Activated gamma-delta T cell treated with anti-CD3 and anti-CD28 coated beads, Interleukin-2, amount 50 U/mL, for 16 hours (primary cell): ENCODE measurements at regions not wholly inside any gene's neighbourhood (a gene's known extent, or its start where the extent isn't known, plus 50 kb on each side); places are given as distances from the start of the nearest gene placed in this dataset.

Experiments
- DNase-seq: peaks from one replicate; pipeline ENCODE4 v3.0.0-alpha.2; 2020; ENCODE audit warnings: low read depth

DNA sequence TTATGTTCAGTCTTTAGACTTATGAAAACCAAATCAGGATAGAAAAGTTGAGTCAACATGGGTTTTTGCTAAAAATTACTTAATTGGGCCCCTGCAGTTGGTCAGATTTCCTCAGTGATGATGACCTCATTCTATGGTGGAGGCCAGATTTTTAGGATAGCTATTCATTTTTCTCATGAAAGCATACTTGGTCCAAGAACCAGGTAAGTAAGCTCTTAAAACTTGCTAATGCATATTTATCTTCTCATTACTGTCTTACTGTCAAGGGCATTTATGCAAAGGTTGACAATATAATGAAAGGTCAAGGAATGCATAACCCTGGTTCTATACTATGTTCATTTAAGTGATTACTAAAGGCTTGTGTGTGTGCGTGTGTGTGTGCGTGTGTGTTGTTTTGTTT, 650.6 kb downstream of the SATB2 start:
- DNase-seq: no peak

DNA sequence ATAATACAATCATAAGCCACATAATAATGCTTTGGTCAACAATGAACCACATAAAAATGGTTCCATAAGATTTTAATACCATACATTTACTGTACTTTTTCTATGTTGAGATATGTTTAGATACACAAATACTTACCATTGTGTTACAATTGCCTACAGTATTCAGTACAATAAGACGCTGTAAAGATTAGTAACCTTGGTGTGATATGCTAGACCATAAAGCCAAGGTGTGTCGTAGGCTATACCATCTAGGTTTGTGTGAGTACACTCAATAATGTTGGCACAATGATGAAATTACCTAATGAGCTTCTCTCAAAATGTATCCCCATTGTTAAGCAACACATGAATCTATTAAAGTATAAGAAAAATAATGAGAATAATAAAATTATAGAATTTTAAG, 662.3 kb downstream of the SATB2 start:
- DNase-seq: no peak

DNA sequence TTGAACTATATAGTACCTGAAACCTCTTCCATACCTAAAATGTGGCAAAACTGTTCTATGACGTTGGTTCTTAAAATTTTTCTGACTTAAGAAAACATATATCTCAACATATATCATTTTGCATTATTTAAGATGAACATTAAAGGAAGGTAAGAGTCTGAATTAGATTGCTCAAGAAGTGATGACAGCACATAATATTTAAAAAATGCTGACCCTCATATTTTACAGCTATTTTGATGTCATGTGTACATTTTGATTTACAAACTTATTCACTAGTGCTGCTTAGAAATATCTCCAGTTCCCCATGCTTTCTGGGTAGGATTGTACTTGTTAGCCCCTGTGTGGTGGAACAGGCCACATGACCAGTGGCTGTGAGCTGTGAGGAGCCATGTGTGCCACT, 666.1 kb downstream of the SATB2 start:
- no peak for DNase-seq

DNA sequence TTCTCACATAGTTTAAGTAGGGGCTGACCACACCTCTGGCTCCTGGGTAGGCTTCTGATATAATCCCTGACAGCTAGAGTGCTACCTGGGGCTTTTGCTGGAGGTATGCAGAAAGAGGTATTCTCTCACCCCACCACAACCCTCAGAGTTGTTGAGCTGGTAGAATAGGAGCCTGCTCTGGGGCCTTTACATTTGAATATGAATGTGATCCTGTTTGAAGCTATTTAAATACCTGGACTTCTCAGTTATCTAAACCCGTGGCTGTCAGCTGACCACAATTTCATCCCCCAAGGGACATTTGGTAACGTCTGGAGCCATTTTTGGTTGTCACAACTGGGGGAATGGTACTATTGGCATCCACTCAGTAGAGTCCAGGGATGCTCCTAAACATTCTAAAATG, 669.1 kb downstream of the SATB2 start:
- no peak for DNase-seq

DNA sequence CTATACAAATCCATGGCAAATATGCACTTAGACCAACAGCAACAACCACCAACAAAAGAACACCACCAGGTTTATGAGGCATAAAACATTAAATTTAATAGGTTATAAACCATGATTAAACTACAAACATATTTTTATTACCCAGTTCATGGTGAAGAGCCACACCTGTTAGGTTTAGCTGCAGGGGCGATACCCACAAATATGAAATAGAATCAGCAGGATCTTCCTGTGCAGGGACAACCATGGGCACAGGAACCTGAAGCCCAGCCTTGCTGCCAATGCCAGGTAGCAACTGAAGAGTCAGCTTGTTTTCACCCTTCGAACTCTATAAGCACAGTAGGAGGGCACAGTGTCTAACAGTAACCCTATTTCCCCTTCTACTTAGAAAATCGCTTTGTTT, 675.0 kb downstream of the SATB2 start:
- no peak for DNase-seq

DNA sequence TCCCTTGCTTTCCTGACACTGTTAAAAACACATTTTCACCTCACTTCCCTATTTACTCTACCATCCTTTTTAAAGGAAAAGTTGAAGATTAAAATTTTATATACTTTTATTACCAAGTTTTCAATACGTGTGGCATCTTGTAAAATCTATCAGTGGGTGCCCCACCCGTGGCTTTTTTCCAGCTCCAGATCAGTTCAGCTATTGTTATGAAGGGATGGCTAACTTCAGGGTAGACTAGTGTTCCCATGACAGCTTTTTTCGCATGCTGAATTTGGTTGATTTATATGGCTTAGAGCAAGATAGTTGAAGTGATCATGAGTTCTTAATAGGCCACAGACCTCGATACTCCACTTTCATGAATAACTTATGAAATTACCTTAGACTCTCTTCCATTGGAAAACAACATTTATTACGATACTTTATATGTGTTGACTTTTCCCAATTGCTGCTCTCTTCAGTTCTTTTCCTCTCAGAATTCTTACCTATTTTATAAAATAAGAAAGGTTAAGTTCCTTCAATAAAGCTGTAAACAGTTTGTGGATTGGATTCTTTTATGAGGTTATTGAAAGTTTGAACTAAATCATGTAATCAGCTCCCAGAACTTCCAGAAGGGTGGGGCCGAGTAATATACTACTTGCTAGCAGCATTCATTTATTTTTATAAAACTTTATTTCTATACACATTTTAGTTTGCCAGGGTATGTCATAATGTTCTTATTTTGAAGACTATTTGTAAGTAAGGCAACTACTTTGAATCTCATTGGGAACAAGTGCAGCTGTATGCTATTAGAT, 680.9 kb downstream of the SATB2 start:
- DNase-seq: no peak

DNA sequence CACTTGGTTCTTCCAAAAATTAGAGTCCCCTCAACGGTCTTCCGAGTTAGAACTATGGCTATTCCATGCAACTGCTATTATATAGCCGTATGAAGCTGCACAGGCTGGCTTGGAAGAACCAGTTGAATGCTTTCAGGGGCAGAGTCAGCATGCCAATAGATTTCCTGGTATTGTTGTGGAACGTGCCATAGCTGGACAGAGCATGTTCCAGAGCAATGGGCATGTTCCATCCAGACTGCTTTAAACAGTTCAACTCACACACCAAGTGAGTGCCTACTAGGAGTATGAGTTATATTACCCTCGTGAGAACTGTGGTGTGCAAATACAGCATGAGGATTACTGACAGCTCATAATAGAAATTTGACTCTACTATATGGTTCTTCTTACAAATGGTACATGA, 682.0 kb downstream of the SATB2 start:
- DNase-seq: no peak

DNA sequence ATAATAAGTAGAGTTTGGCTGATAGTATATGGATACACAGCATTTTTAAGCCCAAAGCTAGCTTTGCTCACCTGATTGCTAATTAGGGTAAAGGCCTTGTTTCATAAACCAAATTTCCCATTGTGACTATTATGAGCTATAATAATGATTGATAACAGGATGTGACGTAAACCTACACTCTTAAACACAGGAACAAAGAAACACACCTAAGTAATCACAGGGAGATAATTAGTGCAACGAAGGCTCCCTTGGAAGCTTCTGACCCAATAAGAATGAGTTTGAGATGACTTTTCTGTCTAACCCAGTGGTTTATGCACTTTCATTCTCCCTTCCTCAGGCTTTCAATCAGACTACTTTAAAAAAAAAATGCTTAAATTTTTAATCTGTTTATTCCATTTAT, 683.2 kb downstream of the SATB2 start:
- no peak for DNase-seq

DNA sequence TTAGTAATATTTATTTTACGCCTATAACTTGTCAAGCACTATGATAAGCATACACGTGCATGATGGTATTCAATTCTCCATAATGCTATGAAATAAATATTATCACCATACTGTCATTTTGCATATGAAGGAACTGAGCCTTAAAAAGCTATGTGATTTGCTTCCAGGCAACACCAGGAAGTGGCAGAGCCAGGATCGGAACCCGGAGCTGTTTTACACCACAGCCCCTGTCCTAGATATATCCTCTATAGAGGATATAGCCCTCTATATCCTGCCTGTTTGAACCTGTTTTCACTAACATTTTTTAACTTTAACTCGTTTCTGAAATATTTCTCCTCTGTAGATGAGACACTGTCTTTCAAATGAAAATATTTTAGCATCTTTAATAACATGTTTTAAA, 690.0 kb downstream of the SATB2 start:
- no peak for DNase-seq

DNA sequence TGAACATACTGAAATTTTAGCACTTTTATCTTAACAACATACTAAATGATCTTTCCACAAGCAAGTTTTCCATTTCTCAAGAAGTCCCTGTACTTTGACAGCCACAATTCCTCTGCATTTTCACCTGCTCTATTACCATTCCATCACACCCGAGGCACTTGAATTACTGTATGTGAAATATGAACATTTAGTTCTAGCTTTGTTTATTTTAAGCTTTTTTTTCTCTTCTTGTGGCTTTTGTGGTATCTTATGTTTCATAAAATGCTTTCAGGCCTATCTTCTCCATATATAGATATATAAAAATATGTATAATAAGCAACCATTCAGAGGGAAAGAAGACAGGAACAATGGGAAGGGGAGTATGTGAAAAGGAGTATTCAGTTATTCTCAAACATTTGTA, 693.9 kb downstream of the SATB2 start:
- no peak for DNase-seq

DNA sequence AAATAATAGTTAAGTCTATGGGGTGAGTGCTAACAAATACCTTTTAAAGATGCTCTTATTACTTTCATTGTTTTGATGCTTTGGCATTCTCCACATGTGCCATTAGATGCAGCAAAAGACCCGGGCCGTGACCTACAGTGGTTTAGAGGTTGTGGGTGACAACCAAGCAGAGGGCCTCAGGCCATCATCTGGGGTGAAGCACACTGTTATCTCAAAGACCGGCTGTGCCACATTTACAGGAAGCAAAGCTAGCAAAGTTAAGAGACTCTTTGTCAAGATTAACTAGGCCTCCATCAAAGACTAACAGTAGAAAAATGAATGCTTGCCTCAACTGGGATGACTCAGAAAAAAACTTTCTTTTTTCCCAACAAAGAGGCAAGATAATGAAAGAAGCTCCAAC, 695.3 kb downstream of the SATB2 start:
- DNase-seq: no peak

DNA sequence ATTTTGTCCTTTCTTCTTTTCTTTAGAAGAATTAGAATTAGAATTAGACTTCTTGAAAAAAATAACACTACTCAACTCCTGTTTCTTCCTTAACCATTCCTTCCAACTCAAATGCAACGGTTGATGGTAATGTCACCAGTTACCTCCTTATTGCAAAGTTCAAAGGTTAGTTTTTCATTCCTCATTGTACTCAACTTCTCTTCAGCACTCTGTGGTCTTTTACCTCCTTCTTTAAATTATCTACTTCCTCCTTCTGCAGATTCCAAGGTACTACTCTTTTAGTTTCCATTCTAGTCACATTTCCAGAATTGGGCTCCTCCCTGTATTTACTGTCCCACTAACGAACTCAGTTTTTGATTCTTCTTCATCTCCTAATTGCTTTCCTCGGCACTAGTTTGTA, 700.7 kb downstream of the SATB2 start:
- DNase-seq: no peak

DNA sequence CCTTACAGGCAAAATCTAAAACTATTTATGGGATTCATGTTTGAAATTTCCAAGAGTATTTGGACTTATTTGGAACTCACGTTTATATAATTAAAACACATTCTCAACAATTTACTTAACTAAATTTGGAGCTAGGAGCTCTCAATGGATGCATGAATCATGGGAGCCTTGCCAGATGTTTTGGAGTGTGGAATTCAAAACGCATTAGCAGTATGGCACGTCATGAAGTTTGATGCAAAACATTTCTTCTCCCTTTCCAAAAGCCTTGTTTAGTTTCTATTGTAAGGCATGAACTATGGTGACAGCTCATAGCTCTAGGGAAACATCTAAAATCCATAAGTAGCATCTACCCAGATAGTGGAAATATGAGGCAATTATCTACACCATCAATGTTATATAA, 701.6 kb downstream of the SATB2 start:
- DNase-seq: no peak

DNA sequence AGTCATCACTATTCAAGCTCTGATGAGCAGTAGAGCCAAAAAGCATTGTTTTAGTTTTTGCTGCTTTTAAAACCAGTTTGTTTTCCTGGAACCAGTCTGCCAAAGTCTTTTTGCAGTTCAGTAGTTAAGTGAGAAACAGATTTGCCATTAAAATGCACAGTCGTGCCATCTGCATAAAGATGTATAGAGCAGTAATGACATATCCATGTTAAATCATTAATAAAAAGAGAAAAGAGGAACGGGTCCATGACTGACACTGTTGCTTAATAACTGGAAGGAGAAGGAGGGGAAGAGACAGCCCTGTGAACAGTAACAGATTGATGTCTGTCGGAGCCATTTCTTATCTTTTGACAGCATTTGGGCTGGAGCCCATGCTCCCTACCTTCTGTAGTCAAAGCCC, 704.6 kb downstream of the SATB2 start:
- DNase-seq: no peak

DNA sequence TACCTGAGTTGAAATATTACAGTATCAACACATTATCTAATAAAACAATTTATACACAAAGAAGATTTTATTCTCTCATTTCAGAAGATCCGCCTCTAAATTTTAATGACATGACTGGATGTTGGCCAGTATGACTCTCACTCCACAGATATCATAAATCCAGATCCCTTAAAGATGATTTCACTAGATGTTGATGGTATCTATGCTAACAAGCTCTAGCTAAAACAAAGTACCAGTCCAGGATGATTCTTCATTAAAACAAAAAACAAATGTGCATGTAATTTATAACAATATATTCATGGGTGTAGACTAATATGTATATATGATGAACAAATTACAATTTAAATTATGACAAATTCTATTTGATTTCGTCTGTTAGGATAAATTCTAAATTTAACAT, 708.4 kb downstream of the SATB2 start:
- no peak for DNase-seq

DNA sequence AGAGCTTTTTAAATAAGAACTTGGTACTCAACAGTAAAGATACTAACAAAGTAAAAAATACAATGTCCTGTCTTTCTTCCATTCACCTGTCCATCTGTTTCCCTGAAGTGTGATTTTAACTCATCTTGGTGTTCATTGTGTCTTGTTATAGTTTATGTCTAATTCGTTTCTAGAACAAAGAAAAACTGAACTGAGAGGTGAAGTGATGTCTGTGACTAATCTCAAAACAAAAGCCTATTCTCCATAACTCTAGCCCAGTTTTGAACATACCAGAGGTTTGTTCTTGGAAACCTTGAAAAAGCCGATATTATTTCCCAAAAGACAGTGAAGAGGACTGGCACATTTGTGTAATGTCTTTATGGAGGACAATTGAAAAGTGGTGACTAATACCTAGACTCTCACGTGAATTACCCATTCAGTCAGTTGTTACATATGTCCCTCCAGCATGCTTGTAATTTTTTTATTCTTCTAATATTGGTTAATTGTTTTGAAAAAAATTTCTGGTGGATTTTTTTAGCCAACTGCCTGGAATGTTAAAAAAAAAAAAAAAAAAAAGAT, 725.8 kb downstream of the SATB2 start:
- DNase-seq: no peak

DNA sequence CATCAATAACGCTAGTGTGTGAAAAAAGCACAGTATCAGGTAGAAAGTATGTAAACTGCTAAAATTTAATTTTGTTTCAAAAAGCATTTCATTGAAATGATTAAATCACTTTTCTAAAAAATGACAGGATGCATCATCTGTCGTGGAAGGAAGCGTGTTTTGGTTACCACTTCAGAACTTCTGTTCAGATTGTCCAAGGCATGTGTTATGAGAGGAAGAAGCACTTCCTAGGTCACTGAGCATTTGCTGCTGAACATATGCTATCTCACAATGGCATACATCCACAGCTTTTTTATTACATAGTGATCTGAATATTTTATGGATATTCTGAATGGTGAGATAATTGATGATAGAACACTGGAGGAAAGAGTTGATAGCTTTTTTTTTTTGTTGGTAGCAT, 737.5 kb downstream of the SATB2 start:
- no peak for DNase-seq

DNA sequence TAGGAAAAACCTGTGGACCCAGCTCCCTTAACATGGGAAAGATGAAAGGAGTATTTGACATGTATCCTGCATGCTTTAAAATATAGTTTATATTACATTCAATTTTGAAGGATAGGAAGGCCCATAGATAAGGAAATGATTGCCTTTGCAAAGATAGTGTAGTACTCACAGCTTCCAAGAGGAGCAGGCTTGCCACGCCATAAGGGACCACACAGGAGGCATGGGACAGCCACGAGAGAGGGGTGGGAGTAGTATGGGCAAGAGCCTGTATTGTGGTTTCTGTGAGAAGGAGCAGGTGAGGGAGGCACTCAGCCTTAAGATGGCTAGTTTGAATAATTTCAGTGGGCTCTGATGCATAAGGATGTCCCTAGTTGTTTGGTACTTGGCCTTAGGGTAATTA, 740.3 kb downstream of the SATB2 start:
- no peak for DNase-seq

DNA sequence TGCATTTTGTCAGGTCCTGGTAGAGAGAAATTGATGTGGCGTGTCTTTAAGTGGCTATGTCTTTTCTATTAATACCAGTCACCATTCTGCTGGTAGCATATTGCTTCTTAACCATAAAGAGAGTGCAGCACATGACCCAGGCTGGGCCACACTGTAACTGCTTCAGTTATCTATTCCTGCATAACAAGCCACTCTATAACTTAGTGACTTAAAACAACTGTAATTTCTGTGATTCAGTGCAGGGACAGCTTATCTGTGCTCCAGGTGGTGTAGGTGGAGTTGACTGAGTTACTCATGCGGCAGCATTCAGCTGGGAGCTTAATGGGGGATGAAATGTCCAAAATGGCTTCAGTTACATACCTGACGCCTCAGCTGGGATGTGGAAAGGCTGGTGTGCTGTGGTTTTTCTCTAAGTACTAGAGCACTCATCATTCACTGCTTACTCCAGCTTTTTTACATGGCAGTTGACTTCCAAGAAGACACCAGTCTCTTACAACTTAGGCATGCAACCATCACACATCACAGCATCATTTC, 742.4 kb downstream of the SATB2 start:
- no peak for DNase-seq

DNA sequence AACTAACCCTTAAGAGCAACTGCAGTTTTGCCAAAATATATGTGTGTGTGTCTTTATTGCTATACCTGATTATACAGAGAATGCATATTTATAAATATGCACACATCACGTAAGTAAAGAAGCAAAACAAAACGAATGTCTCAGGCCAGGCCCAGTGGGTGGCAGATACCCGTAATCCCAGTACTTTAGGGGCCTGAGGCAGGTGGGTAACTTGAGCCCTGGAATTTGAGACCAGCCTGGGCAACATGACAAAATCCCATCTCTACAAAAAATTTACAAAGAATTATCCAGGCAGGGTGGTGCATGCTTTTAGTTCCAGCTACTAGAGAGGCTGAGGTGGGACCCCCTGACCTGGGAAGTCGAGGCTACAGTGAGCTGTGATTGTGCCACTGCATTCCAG, 745.3 kb downstream of the SATB2 start:
- no peak for DNase-seq

DNA sequence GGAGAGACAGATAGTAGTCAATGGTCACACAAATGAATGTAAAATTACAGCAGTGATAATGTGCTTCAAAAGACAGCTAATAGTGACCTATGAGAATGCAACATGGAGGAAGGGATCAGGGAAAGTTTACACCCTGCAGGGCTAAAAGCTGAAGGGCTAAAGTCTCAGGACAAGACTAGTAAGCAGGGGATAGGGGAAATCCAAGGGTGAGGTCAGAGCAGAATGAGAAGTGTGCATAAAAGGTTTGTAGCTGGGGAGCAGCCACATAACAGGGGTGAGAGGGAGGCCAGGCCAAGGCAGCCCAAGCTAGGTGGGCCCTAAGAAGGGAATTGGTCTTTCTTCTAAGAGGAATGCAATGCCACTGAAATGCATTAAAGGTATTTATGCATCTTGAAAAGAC, 746.3 kb downstream of the SATB2 start:
- DNase-seq: no peak

DNA sequence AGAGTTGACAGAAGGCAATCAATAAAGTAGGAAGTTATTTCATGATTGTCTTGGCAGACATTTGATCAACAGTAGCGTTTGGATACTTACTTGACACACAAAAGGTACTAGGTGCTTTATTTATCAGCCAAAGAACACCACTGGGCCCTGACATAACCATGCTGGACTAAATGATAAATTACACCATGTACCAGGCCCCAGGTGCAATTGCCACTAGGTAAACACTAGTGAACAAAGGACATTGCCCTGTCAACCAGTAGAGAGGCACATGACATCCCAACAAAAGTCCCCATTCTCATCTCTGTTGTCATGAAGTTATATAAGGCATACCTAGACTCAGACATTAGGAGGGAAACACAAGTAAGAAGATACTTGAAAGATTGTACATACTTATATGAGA, 747.2 kb downstream of the SATB2 start:
- no peak for DNase-seq

DNA sequence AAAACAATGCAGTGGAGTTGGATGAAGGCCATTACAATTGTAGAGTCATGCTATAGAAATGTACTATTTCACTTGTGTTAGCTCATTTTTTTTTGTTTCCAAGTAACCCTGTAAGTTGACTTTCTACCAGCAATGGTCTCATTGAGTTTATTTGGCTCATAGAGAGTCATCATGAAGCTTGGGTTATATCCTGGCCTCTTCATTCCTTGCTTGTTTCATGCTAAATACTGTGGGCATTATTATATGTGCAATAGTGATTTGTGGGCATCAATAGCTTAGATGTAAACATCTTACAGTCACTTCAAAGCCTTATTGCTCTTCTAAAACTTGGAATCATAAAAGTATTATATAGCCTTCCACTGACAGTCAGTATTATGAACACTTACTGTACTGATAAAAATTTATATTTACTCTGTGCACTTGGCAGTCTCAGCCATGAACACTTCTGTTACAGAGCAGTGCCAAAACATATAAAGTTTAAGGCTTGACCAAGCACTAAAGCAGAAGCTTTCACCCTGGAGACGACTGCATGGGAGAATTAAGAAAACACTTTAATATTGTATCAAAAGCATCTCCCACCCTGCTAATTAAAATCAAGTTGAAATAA, 751.2 kb downstream of the SATB2 start:
- DNase-seq: no peak

DNA sequence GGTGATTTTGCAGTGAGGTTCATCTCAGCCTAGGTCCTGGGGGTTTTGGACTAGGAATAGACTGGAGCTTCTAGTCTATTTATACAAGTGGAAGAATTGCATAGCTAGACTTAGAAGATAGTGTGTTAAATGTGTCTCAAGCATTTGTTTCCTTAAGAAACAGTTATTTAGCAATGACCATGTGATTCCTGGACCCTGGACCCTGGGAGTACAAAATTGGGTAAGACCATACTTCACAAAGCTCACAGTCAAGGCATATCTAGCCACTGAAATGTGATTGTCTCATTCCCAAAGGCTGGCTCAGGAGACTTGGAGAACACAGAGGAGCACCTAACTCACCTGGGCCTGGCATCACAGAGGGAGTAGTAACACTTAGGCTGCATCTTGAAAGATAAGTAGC, 754.5 kb downstream of the SATB2 start:
- DNase-seq: no peak
